ENCODE measurements at regions not wholly inside any gene's neighbourhood (a gene's known extent, or its start where the extent isn't known, plus 50 kb on each side); places are given as distances from the start of the nearest gene placed in this dataset.

DNA sequence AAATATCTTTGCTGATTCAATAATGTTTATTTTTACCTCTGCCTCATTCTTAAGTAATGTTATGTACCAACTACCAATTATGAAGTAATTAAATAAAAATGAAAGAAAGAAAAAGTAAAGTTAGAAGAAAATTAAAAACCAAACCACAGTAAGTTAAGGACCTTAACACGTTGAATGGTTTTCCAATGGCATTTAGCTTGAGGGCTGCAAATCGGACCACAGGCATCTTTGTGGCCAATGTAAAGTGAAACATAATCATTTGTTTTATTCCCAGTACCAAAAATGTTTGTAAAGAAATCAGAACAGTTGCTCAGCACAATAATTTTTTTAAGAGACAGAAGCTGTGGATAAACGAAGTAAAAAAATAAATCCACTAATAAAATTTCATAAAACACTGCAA lies 1455.5 kb upstream of the ZEB2 start:
- H3K4me1 ChIP-seq (ENCODE audit: insufficient read depth, low read length, poor library complexity, severe bottlenecking): no peaks in the 10 kb centered on the region
- ChIA-PET POLR2A (ENCODE audit: low non-redundant PET) (no interaction called here), CTCF (no interaction called here)
- BruUV-seq (replicated peaks): no TSS peak
- no peaks in the 10 kb centered on the region for H3K36me3 ChIP-seq (ENCODE audit: insufficient read depth, low read length, poor library complexity, severe bottlenecking)
- no peak overlapping the region for H3K4me3 ChIP-seq (ENCODE audit: low read depth, low read length, poor library complexity, severe bottlenecking)
- no peak for TF ChIP-seq EZH2 (IDR thresholded peaks at IDR 0.05; ENCODE audit: borderline replicate concordance, low read depth, low read length, poor library complexity, severe bottlenecking)
- no peaks in the 10 kb centered on the region for H3K9me3 ChIP-seq (ENCODE audit: low read depth, low read length, poor library complexity, severe bottlenecking)
- intact Hi-C loops (cut with micrococcal nuclease; ENCODE audit: unreplicated experiment): no loop called here
- H3K27ac ChIP-seq (ENCODE audit: low read depth, low read length, poor library complexity, severe bottlenecking): no peak overlapping the region
- no peak for DNase-seq (ENCODE audit: low spot score)
- no peaks in the 10 kb centered on the region for H3K27me3 ChIP-seq (replicated peaks; ENCODE audit: insufficient read depth, low read depth, low read length, poor library complexity)

DNA sequence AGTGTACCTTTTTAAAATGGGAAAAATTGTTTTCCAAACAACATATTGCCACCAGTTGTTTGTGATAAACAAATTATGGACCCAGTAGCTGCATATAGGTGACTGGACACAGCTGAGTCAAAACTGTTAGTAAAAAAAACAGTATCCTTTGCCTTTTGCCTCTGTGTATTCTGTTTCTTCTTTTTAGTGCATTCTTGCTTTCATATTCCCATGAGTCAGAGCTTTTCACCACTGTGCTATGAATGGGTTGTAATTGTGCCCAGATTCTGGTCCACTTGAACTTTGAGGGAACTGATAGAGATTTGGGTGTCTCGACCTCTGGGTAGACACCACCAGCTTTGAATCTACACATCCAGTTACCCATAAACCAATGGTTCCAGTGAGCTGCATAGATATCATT lies 1441.9 kb upstream of the ZEB2 start:
- CTCF ChIA-PET: no interaction called here
- DNase-seq (ENCODE audit: low spot score): no peak
- intact Hi-C loops (cut with micrococcal nuclease; ENCODE audit: unreplicated experiment): no loop called here
- Histone ChIP-seq H3K27ac (ENCODE audit: low read depth, low read length, poor library complexity, severe bottlenecking) (no peak overlapping the region), H3K9me3 (ENCODE audit: low read depth, low read length, poor library complexity, severe bottlenecking) (no peaks in the 10 kb centered on the region), H3K4me3 (ENCODE audit: low read depth, low read length, poor library complexity, severe bottlenecking) (no peak overlapping the region), H3K36me3 (ENCODE audit: insufficient read depth, low read length, poor library complexity, severe bottlenecking) (no peaks in the 10 kb centered on the region), H3K4me1 (ENCODE audit: insufficient read depth, low read length, poor library complexity, severe bottlenecking) (no peaks in the 10 kb centered on the region), H3K27me3 (replicated peaks; ENCODE audit: insufficient read depth, low read depth, low read length, poor library complexity) (no peaks in the 10 kb centered on the region)
- TF ChIP-seq EZH2 (IDR thresholded peaks at IDR 0.05; ENCODE audit: borderline replicate concordance, low read depth, low read length, poor library complexity, severe bottlenecking): no peak
- TF ChIP-seq CTCF (conservative IDR thresholded peaks at IDR 0.05; ENCODE audit: low read depth, low read length): no peak
- no TSS peak for BruUV-seq (replicated peaks)
- POLR2A ChIA-PET (ENCODE audit: low non-redundant PET): no interaction called here

- no peak for DNase-seq (ENCODE audit: low spot score)
- no peak overlapping the region for H3K27ac ChIP-seq (ENCODE audit: low read depth, low read length, poor library complexity, severe bottlenecking)
- no peaks in the 10 kb centered on the region for H3K4me1 ChIP-seq (ENCODE audit: insufficient read depth, low read length, poor library complexity, severe bottlenecking)
- TF ChIP-seq EZH2 (IDR thresholded peaks at IDR 0.05; ENCODE audit: borderline replicate concordance, low read depth, low read length, poor library complexity, severe bottlenecking) (no peak), CTCF (conservative IDR thresholded peaks at IDR 0.05; ENCODE audit: low read depth, low read length) (no peak)
- H3K4me3 ChIP-seq (ENCODE audit: low read depth, low read length, poor library complexity, severe bottlenecking): no peak overlapping the region
- POLR2A ChIA-PET (ENCODE audit: low non-redundant PET): no interaction called here
- no TSS peak for BruUV-seq (replicated peaks)
- no peaks in the 10 kb centered on the region for H3K9me3 ChIP-seq (ENCODE audit: low read depth, low read length, poor library complexity, severe bottlenecking)
- no peaks in the 10 kb centered on the region for H3K27me3 ChIP-seq (replicated peaks; ENCODE audit: insufficient read depth, low read depth, low read length, poor library complexity)
- CTCF ChIA-PET: no interaction called here
- no peaks in the 10 kb centered on the region for H3K36me3 ChIP-seq (ENCODE audit: insufficient read depth, low read length, poor library complexity, severe bottlenecking)
- intact Hi-C loops (cut with micrococcal nuclease; ENCODE audit: unreplicated experiment): no loop called here
Observed at GRCh38 chr2:145960479-145961163, 1440.7 kb upstream of the ZEB2 start.

- Histone ChIP-seq H3K4me1 (ENCODE audit: insufficient read depth, low read length, poor library complexity, severe bottlenecking) (no peaks in the 10 kb centered on the region), H3K36me3 (ENCODE audit: insufficient read depth, low read length, poor library complexity, severe bottlenecking) (no peaks in the 10 kb centered on the region), H3K27ac (ENCODE audit: low read depth, low read length, poor library complexity, severe bottlenecking) (no peak overlapping the region), H3K27me3 (replicated peaks; ENCODE audit: insufficient read depth, low read depth, low read length, poor library complexity) (no peaks in the 10 kb centered on the region), H3K4me3 (ENCODE audit: low read depth, low read length, poor library complexity, severe bottlenecking) (no peak overlapping the region), H3K9me3 (ENCODE audit: low read depth, low read length, poor library complexity, severe bottlenecking) (no peaks in the 10 kb centered on the region)
- POLR2A ChIA-PET (ENCODE audit: low non-redundant PET): no interaction called here
- TF ChIP-seq EZH2 (IDR thresholded peaks at IDR 0.05; ENCODE audit: borderline replicate concordance, low read depth, low read length, poor library complexity, severe bottlenecking): no peak
- no peak for TF ChIP-seq CTCF (conservative IDR thresholded peaks at IDR 0.05; ENCODE audit: low read depth, low read length)
- intact Hi-C loops (cut with micrococcal nuclease; ENCODE audit: unreplicated experiment): no loop called here
- DNase-seq (ENCODE audit: low spot score): no peak
- no TSS peak for BruUV-seq (replicated peaks)
- CTCF ChIA-PET: interaction anchor here (0.7 kb wide), 1 partner anchor 415 kb away, joined by 4 read pairs; no protein-coding TSS in a partner anchor
Observed at GRCh38 chr2:145958611-145959010, 1438.7 kb upstream of the ZEB2 start.
